Nephron (organoid): ENCODE measurements at regions not wholly inside any gene's neighbourhood (a gene's known extent, or its start where the extent isn't known, plus 50 kb on each side); places are given as distances from the start of the nearest gene placed in this dataset.
A peak's percentile ranks its signal among the peaks of the same experiment; 100 is the strongest.

Experiments used
- H3K27ac Mint-ChIP-seq, 3 experiments: 2 replicates each; pipeline ENCODE4 v1.8.0; 2020; ENCODE audit warnings: mixed read lengths in 3 of 3, mild to moderate bottlenecking in 2 of 3, moderate library complexity in 1 of 3
- H3K27me3 Mint-ChIP-seq: 2 replicates; pipeline ENCODE4 v1.8.0; 2021; ENCODE audit warnings: low read depth, mild to moderate bottlenecking, moderate library complexity, mixed read lengths
- H3K36me3 Mint-ChIP-seq: 2 replicates; pipeline ENCODE4 v1.8.0; 2020; ENCODE audit warnings: low read depth, mixed read lengths
- H3K4me1 Mint-ChIP-seq: 2 replicates; pipeline ENCODE4 v1.8.0; 2020; ENCODE audit warnings: mixed read lengths
- H3K4me3 Mint-ChIP-seq, 3 experiments: 2 replicates each; pipeline ENCODE4 v1.8.0; 2020; ENCODE audit warnings: mild to moderate bottlenecking in 3 of 3, mixed read lengths in 3 of 3, moderate library complexity in 2 of 3
- H3K9me3 Mint-ChIP-seq: 2 replicates; pipeline ENCODE4 v1.8.0; 2020; ENCODE audit warnings: mixed read lengths
- TF ChIP-seq, protein P1 (sequence below), 3 experiments: fragments of 200-600 bp; sonication (generic); IDR thresholded peaks; one replicate each; pipeline ENCODE4 v1.5.0; 2021; ENCODE audit warnings: antibody characterized with exemption in 3 of 3; ENCODE audit not compliant: unreplicated experiment in 3 of 3

DNA sequence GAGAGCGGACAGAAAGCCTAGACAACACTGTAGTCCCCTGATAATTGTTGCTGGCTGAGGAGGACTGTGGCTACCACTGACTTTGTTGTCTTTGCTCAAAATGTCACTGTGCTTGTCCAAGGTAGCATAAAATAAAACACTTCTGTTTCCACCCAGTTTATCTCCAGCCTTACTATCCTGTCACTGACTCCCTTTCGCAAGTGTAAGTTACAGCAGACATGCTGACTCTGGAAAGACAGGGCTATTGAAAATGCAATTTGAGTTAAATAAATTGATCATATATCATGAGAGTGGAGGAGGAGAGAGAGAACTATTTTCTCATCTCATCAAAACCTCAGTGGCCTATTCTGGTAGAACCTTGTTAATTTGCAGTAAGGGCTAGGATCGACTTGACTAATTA lies 138.0 kb upstream of the KIRREL3 start:
- Mint-ChIP-seq H3K4me1 (peaks cover 13% of the 10 kb centered on the region), H3K27me3 (peaks cover 56% of the 10 kb centered on the region), H3K4me3 (no peak overlapping the region), H3K36me3 (no peaks in the 10 kb centered on the region), H3K9me3 (peaks cover 10% of the 10 kb centered on the region), H3K27ac (no peak overlapping the region)
- TF ChIP-seq, protein P1, sequence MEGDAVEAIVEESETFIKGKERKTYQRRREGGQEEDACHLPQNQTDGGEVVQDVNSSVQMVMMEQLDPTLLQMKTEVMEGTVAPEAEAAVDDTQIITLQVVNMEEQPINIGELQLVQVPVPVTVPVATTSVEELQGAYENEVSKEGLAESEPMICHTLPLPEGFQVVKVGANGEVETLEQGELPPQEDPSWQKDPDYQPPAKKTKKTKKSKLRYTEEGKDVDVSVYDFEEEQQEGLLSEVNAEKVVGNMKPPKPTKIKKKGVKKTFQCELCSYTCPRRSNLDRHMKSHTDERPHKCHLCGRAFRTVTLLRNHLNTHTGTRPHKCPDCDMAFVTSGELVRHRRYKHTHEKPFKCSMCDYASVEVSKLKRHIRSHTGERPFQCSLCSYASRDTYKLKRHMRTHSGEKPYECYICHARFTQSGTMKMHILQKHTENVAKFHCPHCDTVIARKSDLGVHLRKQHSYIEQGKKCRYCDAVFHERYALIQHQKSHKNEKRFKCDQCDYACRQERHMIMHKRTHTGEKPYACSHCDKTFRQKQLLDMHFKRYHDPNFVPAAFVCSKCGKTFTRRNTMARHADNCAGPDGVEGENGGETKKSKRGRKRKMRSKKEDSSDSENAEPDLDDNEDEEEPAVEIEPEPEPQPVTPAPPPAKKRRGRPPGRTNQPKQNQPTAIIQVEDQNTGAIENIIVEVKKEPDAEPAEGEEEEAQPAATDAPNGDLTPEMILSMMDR (IDR thresholded peaks at IDR 0.05; ENCODE audit: unreplicated experiment in 3 of 3), result no peak

DNA sequence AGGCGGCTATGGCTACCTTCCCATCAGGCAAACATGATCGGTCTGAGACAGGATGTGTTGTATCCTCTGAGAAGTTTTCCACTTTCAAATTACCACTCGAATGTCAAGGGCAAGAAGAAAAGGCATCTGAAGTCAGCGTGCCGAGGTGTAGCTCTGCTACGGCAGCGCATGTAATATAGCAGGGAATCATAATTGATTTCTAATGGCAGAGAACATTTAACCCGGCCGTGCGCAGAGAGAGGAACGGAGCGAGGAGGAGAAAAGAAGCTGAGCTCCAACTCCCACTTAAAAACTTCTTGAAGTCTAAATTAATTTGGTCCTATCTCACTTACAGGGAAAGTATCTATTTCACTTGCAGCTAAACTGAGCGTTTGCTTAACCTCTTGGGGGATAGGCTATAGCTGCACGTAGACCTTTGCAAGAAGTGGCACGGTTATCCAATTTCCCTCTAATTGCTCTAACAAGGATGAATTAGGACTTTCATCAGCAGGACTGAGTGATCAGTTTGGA lies 137.3 kb upstream of the KIRREL3 start:
- no peak overlapping the region for H3K27ac Mint-ChIP-seq
- H3K4me3 Mint-ChIP-seq, result peak overlapping the region in 2 of 3 experiments; percentile 7 to 49
- peaks cover 13% of the 10 kb centered on the region for H3K4me1 Mint-ChIP-seq
- peaks cover 11% of the 10 kb centered on the region for H3K9me3 Mint-ChIP-seq
- H3K36me3 Mint-ChIP-seq, result no peaks in the 10 kb centered on the region
- H3K27me3 Mint-ChIP-seq, result peaks cover 55% of the 10 kb centered on the region
- TF ChIP-seq, protein P1 (IDR thresholded peaks at IDR 0.05; ENCODE audit: unreplicated experiment in 3 of 3), result no peak

DNA sequence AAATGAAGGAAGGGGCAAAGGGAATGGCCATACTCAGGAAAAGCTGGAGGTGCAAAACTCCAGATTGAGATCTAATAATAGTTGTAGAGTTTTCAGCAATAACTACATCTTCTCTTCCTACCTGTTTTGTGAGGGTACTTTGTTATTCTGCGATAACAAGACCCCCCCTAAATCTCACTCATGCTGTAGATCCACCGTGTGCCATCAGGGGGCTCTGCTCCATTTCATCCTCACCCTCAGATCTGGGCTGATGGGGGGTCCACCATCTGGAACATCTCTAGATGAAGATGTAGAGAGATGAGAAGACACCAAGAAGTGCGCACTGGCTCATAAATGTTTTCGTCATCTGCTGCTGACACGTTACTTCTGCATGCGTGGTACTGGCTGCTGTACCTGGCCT lies 135.9 kb upstream of the KIRREL3 start:
- peaks cover 11% of the 10 kb centered on the region for H3K9me3 Mint-ChIP-seq
- TF ChIP-seq, protein P1 (IDR thresholded peaks at IDR 0.05; ENCODE audit: unreplicated experiment in 3 of 3), result no peak
- no peak overlapping the region for H3K27ac Mint-ChIP-seq
- H3K27me3 Mint-ChIP-seq, result peaks cover 55% of the 10 kb centered on the region
- H3K36me3 Mint-ChIP-seq, result no peaks in the 10 kb centered on the region
- H3K4me3 Mint-ChIP-seq, result no peak overlapping the region
- H3K4me1 Mint-ChIP-seq, result peaks cover 13% of the 10 kb centered on the region

DNA sequence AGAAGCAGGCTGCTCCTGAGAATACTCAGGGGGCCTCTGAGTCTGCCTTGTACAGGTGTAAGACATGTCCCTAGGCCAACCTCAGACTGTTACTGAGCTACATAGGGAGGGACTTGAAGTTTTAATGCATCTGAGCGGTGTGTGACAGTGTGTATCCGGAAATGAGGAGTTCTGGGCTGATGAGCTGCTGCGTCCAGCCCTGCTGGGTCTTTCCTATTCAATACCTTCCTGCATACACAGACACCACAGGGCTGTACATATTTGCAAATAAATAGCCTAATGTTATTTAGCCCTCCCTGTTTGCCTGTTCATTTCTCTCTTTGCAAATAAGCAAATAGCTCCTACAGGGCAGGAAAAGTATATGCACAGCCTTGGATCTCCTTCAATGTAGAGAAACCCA lies 134.7 kb upstream of the KIRREL3 start:
- Mint-ChIP-seq H3K4me1 (peaks cover 13% of the 10 kb centered on the region), H3K27ac (no peak overlapping the region), H3K27me3 (peaks cover 50% of the 10 kb centered on the region), H3K9me3 (peaks cover 11% of the 10 kb centered on the region), H3K36me3 (no peaks in the 10 kb centered on the region), H3K4me3 (no peak overlapping the region)
- TF ChIP-seq, protein P1 (IDR thresholded peaks at IDR 0.05; ENCODE audit: unreplicated experiment in 3 of 3), result no peak

DNA sequence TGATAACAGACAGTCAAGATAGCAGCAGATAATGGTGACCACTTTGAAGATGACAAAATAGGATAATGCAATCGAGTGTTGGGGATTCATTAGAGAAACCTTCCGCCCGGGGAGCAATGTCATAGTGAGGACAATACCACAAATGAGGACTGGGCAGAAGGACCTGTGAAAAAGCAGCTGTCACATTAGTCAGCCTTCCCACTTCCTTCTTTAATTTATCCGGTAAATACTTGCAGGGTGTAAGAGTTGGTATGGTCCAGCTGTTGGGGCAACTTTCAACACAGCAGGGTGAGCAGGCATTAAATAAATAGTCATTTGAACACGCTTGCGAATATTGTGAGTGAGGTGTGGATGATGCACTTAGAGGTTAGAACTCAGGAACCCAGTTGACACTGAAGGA lies 132.5 kb upstream of the KIRREL3 start:
- Mint-ChIP-seq H3K4me3 (no peak overlapping the region), H3K27ac (no peak overlapping the region), H3K4me1 (peaks cover 7% of the 10 kb centered on the region), H3K9me3 (peaks cover 11% of the 10 kb centered on the region), H3K27me3 (peaks cover 28% of the 10 kb centered on the region), H3K36me3 (no peaks in the 10 kb centered on the region)
- TF ChIP-seq, protein P1 (IDR thresholded peaks at IDR 0.05; ENCODE audit: unreplicated experiment in 3 of 3), result no peak

DNA sequence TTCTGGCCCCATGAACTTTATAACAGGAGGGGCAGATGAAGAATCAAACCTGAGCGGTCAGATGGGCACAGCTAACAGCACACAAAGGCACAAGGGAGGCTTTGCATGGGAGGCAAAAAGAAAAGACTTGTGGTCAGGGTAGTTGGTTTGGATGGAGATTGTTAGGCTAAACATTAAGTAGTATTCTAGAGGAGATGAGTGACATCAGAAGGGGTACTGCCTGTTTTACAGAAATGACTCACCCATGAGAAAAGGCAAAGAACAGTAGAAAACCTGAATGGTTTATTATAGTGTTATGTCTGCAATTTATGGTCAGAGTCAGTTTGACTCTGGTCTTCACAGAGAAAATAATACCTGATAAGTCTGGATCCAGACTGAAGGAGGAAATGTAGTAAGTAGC lies 129.8 kb upstream of the KIRREL3 start:
- no peaks in the 10 kb centered on the region for H3K4me1 Mint-ChIP-seq
- no peak overlapping the region for H3K27ac Mint-ChIP-seq
- peaks cover 17% of the 10 kb centered on the region for H3K27me3 Mint-ChIP-seq
- H3K36me3 Mint-ChIP-seq, result no peaks in the 10 kb centered on the region
- H3K4me3 Mint-ChIP-seq, result no peak overlapping the region
- TF ChIP-seq, protein P1 (IDR thresholded peaks at IDR 0.05; ENCODE audit: unreplicated experiment in 3 of 3), result no peak
- H3K9me3 Mint-ChIP-seq, result peaks cover 11% of the 10 kb centered on the region
